ENCODE measurements at regions not wholly inside any gene's neighbourhood (a gene's known extent, or its start where the extent isn't known, plus 50 kb on each side); places are given as distances from the start of the nearest gene placed in this dataset.

DNA sequence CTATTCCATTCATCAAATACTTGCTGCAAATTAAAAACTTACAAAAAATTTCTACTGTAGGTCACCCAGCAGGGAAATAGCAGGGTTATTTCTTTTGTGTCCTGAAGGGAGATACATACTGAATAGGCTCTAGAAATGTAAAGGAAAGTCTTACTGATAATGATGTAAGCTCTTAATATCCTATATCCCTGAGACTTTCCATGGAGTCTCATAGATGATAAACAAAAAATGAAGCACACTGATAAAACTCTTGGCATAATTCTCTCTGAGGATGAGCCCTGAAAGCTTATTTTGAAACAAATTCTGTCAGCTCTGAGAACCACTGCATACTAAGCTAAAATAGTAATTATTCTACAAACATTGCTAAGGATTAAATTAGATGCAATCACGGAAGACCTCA, 819.6 kb upstream of the PTPRD start:
- TF ChIP-seq, protein P1, sequence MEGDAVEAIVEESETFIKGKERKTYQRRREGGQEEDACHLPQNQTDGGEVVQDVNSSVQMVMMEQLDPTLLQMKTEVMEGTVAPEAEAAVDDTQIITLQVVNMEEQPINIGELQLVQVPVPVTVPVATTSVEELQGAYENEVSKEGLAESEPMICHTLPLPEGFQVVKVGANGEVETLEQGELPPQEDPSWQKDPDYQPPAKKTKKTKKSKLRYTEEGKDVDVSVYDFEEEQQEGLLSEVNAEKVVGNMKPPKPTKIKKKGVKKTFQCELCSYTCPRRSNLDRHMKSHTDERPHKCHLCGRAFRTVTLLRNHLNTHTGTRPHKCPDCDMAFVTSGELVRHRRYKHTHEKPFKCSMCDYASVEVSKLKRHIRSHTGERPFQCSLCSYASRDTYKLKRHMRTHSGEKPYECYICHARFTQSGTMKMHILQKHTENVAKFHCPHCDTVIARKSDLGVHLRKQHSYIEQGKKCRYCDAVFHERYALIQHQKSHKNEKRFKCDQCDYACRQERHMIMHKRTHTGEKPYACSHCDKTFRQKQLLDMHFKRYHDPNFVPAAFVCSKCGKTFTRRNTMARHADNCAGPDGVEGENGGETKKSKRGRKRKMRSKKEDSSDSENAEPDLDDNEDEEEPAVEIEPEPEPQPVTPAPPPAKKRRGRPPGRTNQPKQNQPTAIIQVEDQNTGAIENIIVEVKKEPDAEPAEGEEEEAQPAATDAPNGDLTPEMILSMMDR (IDR thresholded peaks at IDR 0.05; ENCODE audit: low read depth, low read length) = no peak
- in situ Hi-C loops (cut with HindIII; ENCODE audit: low sequenced_read_pairs) = no loop called here
- DNase-seq (ENCODE audit: low read depth, low spot score) = no peak
- H3K4me3 ChIP-seq (ENCODE audit: low read depth, low read length) = no peak overlapping the region

DNA sequence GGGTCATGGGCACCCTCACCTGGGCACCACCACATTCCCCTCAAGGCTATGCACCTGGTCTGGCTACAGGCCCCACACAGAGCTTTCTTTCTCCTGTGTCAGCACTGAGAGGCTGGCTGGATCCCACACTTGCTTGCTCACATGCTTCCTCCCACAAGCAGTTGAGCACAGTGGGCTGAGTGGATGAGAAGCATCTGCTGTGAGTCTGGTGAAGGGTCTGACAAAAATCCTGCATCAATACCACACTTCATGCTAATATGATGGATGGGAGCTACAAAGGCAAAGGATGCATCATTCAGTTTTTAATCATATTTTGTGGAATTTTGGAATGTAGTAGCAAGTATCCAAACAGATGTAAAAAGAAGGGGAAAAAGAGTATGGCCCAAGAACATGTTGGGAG, 830.8 kb upstream of the PTPRD start:
- no peak for DNase-seq (ENCODE audit: low read depth, low spot score)
- in situ Hi-C loops (cut with HindIII; ENCODE audit: low sequenced_read_pairs) = no loop called here
- no peak overlapping the region for H3K4me3 ChIP-seq (ENCODE audit: low read depth, low read length)
- TF ChIP-seq, protein P1 (IDR thresholded peaks at IDR 0.05; ENCODE audit: low read depth, low read length) = no peak

DNA sequence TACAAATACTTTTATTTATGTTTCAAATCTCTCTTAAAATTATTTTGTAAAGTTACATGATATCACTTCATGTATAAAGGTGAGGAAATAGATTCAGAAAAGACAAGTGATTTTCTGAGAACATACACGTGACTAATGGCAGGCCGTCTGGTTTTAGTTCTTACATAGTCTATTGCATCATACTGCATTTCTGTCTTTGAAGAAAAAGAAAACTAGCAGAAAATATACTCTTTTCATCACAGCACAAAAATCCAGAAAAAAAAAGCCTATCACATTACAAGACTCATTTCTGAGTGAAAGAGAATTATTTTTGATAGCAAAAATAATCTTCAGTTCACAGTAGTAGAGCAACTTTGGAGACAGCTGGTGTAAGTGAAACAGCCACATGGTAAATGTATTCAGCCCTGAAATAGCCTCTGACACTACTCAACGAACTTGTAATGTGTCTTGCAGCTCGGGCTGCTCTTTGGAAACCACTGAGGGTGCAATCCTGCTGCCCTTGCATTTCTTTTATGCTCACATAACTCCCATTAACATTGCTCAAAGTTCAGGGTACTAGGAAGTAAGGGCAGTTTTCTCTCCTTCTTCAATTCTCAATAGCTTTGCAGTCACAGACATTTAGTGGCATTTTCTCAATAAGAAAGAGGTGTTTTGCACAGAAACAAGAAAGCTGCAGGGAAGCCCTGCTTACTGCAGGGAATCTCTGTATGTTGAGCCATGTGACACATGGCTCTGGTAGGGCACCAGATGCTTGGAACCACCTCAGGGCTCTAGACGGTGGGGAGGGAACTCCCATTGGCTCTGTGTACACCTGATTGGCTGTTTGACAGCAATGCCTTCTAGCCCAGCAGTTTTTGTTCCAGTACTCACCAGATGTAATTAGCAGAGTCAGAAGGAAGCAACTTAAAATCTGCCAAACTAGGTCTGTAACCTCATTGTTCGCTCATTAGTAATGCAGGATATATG, 845.3 kb upstream of the PTPRD start:
- H3K4me3 ChIP-seq (ENCODE audit: low read depth, low read length) = no peak overlapping the region
- in situ Hi-C loops (cut with HindIII; ENCODE audit: low sequenced_read_pairs) = no loop called here
- no peak for DNase-seq (ENCODE audit: low read depth, low spot score)
- TF ChIP-seq, protein P1 (IDR thresholded peaks at IDR 0.05; ENCODE audit: low read depth, low read length) = no peak

DNA sequence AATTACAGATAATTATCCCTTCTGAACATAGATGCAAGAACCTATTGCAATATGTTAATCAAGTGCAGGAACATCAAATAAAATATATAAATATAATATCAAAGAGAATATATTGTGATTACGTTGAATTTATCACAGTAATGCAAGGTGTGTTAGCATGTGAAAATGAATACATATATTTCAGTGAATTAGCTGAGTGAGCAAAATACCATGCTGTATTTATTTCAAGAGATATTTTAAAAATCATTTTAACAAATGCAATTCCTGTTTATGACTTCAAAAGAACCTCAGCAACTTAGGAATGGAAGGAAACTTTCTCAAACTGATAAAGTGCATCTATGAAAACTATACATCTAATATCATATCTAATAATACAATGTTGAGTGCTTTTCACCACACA, 856.9 kb upstream of the PTPRD start:
- no peak overlapping the region for H3K4me3 ChIP-seq (ENCODE audit: low read depth, low read length)
- no peak for DNase-seq (ENCODE audit: low read depth, low spot score)
- in situ Hi-C loops (cut with HindIII; ENCODE audit: low sequenced_read_pairs) = no loop called here
- TF ChIP-seq, protein P1 (IDR thresholded peaks at IDR 0.05; ENCODE audit: low read depth, low read length) = no peak

DNA sequence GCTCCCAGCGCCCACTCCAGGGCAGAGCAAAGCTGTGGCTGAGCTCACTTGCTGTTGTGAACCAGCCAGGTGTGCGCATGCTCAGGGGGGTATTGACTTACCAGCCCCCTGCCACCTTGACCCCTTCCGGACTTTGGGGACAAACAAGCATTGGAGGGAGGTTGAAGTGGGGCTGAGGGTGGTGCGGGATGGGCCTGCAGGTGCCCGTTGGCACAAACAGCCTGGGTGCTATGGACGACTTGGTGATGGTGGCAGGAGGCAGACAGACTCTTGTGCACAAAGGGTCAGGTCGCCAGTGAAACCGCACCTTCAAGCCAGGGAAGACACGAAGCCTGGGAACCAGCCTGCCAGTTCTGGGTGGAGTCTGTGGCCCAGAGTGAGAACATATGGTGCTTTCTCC, 858.5 kb upstream of the PTPRD start:
- TF ChIP-seq, protein P1 (IDR thresholded peaks at IDR 0.05; ENCODE audit: low read depth, low read length) = no peak
- in situ Hi-C loops (cut with HindIII; ENCODE audit: low sequenced_read_pairs) = no loop called here
- no peak overlapping the region for H3K4me3 ChIP-seq (ENCODE audit: low read depth, low read length)
- DNase-seq (ENCODE audit: low read depth, low spot score) = no peak

DNA sequence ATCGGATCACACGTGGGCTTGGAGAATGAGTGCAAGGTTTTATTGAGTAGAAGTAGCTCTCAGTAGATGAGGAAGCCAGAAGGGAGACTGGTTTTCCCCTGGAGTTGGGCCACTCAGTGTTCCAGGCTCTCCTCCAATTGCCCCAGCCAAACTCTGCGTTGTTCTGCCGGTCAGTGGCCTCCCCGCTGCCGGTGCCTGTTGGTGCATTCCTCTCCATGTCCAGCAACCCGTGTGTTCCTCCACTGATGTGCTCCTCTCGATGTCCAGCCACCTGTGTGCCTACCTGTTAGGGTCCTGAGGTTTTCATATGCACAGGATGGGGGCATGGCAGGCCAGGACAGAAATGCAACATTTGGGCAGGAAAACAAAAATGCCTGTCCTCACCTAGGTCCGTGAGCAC, 888.0 kb upstream of the PTPRD start:
- TF ChIP-seq, protein P1 (IDR thresholded peaks at IDR 0.05; ENCODE audit: low read depth, low read length) = no peak
- DNase-seq (ENCODE audit: low read depth, low spot score) = no peak
- H3K4me3 ChIP-seq (ENCODE audit: low read depth, low read length) = no peak overlapping the region
- in situ Hi-C loops (cut with HindIII; ENCODE audit: low sequenced_read_pairs) = no loop called here

Measured in astrocyte of the spinal cord (primary cell).